NCI-H82 treated with DMSO at 0.1 percent for 48 hours (cell line): ENCODE measurements at regions not wholly inside any gene's neighbourhood (a gene's known extent, or its start where the extent isn't known, plus 50 kb on each side); places are given as distances from the start of the nearest gene placed in this dataset.

ENCODE experiments used
- DNase-seq: peaks from one replicate; lab custom pipeline; 2025; ENCODE audit not compliant: unreplicated experiment; lab: John Stamatoyannopoulos, UW

DNA sequence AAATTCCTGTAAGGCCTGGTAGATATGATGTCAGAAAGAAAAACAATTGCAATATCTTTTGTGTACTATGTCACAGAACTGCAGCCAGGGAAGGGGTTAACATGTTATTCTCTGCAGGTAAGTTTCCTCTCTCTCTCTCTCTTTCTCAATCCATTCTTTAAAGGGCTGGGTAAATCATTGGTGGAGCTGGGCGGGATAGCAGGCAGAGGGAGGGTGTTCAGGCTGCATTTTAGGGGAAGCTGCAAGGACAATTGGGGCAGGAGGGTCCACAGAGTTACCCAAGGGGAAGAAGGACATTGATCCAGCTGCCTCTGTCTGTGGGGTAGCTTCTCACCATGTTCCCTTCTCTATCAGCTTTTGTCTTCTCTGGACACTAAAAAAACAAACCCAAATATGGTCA lies 153.9 kb upstream of the BMPER start:
- DNase-seq = no peak

DNA sequence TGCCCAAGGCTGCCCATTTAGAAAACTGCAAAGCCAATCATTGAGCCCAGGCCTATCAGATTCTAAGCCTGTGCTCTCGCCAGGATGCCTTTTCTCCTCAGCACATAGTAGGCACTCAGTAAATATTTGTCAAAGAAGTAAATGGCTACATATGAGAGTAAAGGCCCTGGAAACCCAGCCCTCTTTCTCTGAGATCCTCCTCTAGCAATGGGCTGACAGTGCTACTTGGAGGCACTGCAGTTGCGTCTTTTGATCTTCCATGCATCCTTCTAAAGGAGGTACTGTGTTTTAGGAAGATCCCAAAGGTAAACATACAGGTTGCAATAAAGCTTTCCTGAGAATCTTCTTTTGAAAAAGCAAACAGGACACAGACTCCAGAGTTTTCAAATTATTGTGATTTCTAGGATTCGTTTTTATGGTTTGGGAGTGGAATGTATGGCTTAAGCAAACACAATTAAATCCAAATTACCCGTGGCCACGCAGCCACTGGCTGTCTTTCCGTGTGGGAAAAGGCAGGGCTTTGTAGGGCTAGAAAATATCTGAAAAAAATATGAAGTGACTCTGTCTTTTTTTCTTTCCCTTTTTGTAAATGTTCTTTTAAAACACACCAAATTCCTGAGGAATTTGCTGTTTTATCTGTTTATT lies 151.3 kb upstream of the BMPER start:
- no peak for DNase-seq

GRCh38 chr7:33754933-33755928 lies 150.1 kb upstream of the BMPER start:
- DNase-seq = no peak

GRCh38 chr7:33757050-33757449 lies 148.3 kb upstream of the BMPER start:
- no peak for DNase-seq

DNA sequence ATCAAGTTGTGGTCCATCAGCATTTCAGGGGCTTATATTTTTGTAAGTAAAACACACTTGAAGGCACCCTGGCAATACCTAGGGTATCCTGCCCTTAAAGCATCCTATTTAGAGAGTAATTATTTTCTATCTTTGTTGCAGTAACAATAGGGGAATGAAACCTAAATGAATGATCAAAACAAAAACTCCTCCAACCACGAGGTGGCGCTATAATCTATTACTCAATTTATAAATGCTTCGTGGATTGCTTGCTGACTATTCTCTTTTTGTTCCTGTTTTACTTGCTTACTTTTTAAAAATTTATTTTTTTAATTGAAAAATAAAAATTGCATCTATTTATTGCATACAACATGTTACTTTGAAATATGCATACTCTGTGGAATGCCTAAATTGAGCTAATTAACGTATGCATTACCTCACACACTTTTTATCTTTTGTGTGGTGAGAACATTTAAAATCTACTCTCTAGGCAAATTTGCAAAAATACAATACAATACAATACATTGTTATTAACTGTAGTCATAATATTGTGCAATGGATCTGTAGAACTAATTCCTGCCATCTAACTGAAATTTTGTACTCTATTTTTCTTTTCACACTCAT lies 147.7 kb upstream of the BMPER start:
- no peak for DNase-seq

DNA sequence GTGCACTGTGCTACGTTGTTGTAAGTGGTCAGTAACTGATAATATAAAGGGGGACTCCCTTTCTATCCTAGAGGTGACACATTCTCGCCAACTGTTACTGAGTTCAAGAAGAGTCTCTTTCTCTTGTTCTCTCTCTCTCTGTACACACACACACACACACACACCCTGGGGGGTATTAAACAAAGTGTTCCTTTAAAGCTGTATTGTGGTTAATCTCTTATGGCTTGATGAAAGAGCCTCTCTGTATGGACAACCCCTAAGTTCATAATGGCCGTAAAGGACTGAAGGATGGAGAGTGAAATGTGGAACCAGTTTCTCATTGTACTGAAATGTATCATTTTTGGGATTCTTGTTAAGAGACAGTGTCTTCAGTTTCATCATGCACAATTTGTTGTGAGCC lies 145.2 kb upstream of the BMPER start:
- DNase-seq = no peak

DNA sequence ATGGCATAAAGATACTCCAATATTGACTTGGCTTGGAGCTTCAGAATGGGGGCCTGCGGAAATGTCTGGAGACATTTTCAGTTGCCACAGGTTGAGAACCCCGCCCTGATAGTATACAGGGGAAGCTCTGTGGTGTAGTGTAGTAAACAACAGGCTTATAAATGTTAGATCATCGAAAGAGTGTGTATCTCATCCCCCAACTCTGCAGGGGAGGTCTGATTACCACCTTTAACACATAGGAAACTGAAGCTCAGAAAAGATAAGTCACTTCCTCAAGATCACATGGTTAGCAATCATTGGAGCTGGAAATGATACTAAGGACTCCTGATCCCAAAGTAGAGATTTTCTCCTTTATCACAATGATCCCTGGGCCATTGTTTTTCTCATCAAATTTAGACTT lies 144.5 kb upstream of the BMPER start:
- DNase-seq = no peak

DNA sequence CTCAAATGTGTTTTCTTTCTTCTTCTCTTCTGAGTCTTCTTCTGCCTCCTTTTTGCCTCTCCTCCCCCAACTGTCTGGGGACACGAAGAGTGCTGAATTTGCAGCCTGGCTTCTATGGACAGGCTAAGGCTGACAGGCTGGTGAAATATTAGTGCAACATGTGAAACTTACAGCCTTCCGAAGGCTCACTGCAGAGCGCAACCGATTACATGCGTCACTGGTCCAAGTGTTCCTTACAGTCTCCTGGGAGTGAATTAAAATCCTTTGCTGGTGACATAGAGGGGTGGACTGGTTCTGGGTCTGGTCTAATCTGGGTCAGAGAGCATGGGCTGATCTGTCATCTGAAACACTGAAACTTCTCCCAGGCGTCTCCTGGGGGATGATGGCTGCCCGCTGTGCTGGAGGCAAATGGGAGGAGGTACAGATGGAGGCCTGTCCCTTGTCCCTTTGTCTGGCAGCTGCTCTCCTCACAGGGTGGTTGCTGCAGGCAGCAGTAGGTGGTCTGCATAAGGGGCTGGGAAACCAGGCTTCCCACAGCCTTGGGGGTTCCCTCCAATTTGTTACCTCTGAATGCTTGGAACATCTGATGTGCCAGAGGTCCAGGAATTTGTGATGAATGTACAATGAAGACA lies 143.8 kb upstream of the BMPER start:
- DNase-seq = no peak

DNA sequence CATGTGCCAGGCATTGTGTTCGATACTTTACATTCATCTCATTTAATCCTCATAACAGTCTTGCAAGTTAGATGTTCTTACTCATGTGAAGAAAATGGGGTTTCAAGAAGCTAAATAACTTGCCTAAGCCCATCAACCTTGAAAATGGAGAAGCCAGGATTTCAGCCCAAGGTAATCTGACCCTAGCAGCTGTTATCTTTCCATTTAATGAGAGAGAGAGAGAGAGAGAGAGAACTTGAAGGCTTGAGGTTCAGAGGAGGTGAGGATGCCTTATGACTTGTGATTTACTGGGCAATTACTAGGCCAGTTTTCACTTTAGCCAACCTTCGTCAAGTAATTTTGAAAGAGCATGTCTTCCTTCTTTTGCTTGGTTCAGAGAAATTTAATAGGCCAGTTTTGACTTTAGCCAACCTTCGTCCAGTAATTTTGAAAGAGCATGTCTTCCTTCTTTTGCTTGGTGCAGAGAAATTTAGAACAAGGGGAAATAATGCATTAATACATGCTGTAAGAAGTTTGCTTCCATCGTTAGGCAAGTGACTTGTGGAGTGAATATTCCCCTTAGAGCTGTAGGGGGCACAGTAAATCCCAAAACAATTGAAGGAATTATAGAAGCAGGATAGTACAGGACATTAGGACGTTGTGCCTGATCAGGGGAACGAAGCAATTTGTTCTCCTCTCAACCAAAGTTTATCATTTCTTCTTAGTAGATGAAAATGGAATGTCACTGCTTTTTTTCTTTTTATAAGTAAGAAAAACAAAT lies 143.0 kb upstream of the BMPER start:
- peak; percentile 6 for DNase-seq

DNA sequence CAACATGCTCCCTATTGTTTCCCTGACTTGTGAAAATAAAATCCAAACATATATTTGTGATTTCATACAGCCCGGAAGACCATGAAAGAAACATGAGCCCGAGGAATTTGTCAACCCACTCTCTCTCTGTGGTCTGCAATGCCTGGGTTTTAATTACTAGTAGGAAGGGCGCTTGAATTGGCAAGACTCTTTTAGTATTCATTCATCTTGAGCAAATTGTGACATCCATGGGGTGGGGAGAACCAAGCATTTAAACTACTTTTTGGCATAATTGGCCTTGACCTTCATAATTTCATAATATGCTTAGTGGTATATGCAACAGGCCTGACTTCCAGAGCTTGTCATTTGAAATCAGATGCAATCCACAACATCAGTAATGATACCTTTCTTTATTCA lies 142.4 kb upstream of the BMPER start:
- DNase-seq = no peak

DNA sequence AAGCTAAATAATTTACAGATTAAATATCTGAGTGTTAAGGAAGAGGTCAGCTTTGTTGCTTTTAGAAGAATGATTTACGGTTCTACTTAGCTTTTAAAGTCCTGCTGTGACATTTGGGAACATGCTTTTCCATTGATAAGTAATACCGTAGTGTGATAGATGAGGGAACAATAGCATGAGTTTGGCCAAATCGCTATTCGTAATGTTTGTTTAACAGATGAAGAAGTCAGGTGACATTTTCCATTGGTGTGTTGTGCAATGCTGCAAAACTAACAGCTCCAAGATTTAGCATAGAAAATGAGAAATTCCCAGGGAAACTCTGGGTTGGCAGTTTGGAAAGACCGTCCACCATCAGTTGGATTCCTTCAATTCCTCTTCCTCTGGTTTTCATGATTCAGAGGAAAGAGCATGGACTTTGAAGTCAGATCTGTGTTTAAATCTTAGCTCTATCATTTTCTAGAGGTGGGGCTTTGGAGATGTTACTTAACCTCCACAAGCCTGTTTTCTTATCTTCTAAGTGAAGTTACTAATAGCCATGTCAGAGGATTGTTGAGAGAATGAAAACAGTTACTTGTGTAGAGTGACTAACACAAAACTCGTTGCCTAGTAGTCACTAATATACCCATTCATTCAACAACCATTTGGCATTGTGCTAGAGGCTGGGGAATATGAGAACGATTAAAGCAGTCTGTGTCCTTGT lies 140.4 kb upstream of the BMPER start:
- no peak for DNase-seq

- no peak for DNase-seq
These were observed 138.9 kb upstream of the BMPER start for GRCh38 chr7:33766405-33766804.

DNA sequence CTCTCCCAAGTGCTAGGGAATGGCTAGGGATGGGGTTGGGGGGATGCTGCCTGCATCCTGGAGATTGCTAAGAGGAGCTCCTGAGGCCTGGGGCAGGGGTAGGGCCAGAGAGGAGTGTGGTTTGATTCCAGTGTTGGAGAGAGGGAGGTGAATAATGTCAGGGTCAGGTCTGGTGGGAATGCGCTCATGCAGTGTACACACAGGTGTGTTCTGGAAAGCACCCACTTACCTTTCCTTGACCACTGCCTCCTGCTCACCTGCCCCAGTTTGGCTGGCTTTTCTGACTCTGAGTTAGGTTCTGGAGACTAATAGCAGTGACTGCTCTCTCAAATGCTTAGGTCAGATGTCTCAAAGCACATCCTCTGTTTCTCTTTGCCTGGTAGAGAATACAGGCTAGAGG lies 135.4 kb upstream of the BMPER start:
- no peak for DNase-seq

- no peak for DNase-seq
These were observed 134.8 kb upstream of the BMPER start for GRCh38 chr7:33770576-33770975.

DNA sequence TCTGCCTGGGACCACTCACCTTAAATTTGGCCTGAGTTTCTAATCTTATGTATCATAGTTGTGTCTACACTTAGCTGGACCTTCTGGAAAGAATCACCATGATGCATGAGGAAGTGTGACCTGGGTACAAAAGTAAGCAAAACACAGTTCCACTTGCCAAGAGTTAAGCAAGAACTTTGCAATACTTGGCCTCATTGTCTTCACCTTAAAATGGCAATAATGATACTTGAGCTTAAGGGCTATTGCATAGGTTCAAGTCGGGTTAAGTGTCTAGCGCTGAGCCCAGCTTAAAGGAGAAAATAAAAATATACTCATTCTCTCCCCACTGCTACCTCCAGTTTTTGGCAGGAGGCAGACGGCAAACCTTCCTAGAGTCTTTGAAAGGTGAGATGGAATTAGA lies 133.9 kb upstream of the BMPER start:
- no peak for DNase-seq

DNA sequence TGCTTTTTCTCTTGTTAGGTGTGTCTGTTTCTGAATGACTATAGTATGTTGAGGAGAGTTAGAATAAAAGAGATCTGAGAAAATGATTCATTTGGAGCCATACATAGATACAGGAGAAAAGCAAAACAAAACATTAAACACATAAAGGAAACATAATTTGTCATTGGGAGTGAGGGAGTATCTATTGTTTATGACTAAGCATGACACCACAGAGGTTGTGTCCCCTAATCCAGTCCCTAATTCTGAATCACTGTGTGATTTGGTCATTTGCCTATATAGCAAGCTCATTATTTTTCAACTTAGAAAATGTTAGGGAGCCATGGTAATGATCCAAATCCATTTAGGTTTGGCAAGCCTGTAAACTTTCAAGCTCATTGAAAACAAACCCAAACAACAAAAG lies 132.3 kb upstream of the BMPER start:
- no peak for DNase-seq

DNA sequence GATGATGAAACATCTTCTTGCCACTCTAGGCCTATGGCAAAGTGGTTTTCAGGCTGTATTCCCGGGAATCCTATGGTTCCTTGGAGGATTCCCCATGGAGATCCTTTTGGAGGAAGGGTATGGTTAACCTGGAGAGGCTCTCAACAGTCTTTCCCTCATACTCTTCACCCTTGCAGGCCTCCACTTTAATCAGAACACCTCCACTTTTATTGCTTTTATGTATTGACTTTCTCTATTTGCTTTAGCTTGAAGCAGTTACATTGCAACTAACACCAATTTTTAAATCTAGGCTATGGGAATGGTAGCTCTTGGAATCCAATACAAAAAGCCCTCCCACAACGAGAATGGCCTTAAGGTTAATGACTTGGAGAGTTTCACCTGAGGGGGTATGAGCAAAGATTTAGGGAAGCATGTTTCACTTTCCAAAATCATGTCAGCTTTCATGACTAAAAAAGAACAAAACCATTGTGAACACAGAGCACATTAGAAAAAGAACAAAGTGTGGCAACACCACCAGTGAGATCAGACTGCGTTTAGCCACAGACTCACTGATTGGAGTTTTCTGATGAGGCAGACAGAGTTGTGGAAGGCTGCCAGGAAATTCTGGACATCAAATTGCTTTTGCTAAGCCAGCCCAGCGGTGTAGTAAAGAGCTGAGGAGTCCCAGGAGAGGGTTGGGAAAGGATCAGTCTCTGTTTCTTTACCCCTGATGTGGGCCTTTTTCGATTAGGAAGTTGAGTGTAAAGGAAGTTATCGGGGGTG lies 130.4 kb upstream of the BMPER start:
- DNase-seq = no peak

- DNase-seq = no peak
These were observed 129.5 kb upstream of the BMPER start for GRCh38 chr7:33775790-33776189.

GRCh38 chr7:33776788-33777187 lies 128.6 kb upstream of the BMPER start:
- no peak for DNase-seq

GRCh38 chr7:33778195-33778594 lies 127.1 kb upstream of the BMPER start:
- DNase-seq = no peak
